Testis (tissue), 2 donors: ENCODE measurements at regions not wholly inside any gene's neighbourhood (a gene's known extent, or its start where the extent isn't known, plus 50 kb on each side); places are given as distances from the start of the nearest gene placed in this dataset.

Source experiments
- POLR2A ChIP-seq: fragments of 450-650 bp; IDR thresholded peaks from one replicate; pipeline ENCODE4 v1.6.1; 2017; ENCODE audit warnings: antibody characterized with exemption, mild to moderate bottlenecking, moderate library complexity
- TF ChIP-seq, protein P1 (sequence below), 3 experiments: fragments of 450-650 bp in 2 of 3; fragments of 200-600 bp in 1 of 3; sonication (generic) in 1 of 3; IDR thresholded peaks; one replicate each; pipeline ENCODE4 v1.5.1; 2016 to 2019; ENCODE audit warnings: antibody characterized with exemption in 3 of 3, mild to moderate bottlenecking in 2 of 3, moderate library complexity in 1 of 3

DNA sequence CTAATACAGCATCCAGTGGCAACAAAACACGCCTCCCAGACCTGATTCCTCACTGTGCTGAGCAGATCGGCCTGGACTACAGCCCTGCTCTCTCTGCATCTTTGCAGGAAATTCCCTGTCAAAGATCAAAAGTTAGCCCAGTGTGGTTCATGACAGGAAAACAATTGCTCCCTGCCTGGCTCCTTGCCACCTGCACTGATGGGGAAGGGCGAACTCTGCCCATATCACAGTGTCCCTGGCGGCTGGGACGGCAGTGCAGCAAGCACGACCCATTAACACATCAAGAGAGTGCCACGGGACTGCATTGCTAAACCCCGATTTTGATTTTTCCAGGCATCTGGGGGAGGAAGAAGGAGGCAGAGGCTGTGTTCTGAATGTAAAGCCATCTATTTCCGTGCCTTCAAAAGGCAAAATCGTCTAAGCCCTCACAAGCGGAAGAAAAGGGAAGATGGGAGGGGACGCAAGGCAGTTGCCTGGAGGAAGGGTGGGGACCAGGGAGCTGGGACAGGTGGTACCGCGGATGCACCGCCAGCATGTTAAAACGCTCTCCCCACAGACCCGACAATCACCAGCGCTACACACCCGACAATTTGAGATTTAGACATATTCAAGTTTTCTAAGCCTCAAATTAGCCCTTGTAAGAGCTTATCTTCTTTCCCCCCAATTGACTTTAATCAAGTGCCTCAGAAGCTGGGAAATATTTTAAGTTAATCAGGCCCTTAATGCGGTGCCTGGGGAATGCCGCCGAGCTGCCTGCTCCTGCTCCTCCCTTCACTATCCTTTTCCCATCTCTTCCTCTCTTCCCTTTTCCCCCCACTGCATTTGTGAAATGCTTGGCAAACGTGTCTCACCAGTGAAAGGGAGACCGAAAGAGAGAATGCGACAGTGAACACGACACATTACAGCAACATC is 238.8 kb upstream of the CDH5 start:
- TF ChIP-seq POLR2A, result no peak
- TF ChIP-seq, protein P1, sequence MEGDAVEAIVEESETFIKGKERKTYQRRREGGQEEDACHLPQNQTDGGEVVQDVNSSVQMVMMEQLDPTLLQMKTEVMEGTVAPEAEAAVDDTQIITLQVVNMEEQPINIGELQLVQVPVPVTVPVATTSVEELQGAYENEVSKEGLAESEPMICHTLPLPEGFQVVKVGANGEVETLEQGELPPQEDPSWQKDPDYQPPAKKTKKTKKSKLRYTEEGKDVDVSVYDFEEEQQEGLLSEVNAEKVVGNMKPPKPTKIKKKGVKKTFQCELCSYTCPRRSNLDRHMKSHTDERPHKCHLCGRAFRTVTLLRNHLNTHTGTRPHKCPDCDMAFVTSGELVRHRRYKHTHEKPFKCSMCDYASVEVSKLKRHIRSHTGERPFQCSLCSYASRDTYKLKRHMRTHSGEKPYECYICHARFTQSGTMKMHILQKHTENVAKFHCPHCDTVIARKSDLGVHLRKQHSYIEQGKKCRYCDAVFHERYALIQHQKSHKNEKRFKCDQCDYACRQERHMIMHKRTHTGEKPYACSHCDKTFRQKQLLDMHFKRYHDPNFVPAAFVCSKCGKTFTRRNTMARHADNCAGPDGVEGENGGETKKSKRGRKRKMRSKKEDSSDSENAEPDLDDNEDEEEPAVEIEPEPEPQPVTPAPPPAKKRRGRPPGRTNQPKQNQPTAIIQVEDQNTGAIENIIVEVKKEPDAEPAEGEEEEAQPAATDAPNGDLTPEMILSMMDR (IDR thresholded peaks at IDR 0.05), result no peak
